Heart left ventricle (tissue), 13 donors: ENCODE measurements at regions not wholly inside any gene's neighbourhood (a gene's known extent, or its start where the extent isn't known, plus 50 kb on each side); places are given as distances from the start of the nearest gene placed in this dataset.

Experiments
- POLR2A ChIP-seq, 2 donors: fragments of 450-650 bp; IDR thresholded peaks; one replicate each; pipeline ENCODE4 v1.6.1; 2017; ENCODE audit warnings: antibody characterized with exemption in 2 of 2, mild to moderate bottlenecking in 2 of 2, moderate library complexity in 2 of 2
- TF ChIP-seq, protein P1 (sequence below), 12 donors: fragments of 200-600 bp; sonication (generic) in 4 of 12; IDR thresholded peaks; one replicate each; pipeline versions ENCODE4 v1.5.0 to v1.8.0; 2018 to 2022; ENCODE audit warnings: antibody characterized with exemption in 12 of 12, mild to moderate bottlenecking in 5 of 12
- donor health status: ischemic (EF 13 %, LVEDD 7.1; RV severe dilation, severe dysfunction).
- donor health status: DM: no; HTN: yes; CAD: no.
- donor health status: DM: no; HTN: no; CAD: no.
- donor health status: ischemic (EF 25% LVEDD 6.9; RV normal size, moderate dysfunction).
- donor health status: ischemic (EF 25% LVEDD 5.7; RV mildly dilated, moderate dysfunction).
- donor health status: ischemic (EF 35%, LVEDD 5.7; RV mildly dilated, moderate dysfunction).
- donor health status: nonischemic (EF 11% LVEDD 7.7; RV severe dilation, severe dysfunction).
- donor health status: DM: yes; HTN: yes; CAD: no.
- donor health status: PGD.
- donor health status: ischemic (EF 29% LVEDD 5.4; RV normal size, mild dysfunction).
- donor health status: nonischemic (EF 23%, LVEDD 6.1; RV moderate dilation, normal function).

DNA sequence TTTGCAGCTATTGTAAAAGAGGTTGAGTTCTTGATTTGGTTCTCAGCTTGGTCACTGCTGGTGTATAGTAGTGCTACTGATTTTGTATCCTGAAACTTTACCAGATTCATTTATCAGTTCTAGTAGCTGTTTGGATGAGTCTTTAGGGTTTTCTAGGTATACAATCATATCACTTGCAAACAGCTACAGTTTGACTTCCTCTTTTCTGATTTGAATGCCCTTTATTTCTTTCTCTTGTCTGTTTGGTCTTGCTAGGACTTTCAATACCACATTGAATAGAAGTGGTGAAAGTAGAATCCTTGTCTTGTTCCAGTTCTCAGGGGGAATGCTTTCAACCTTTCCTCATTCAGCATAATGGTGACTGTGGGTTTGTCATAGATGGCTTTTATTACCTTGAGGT, 210.5 kb upstream of the DPP10 start:
- TF ChIP-seq POLR2A (IDR thresholded peaks at IDR 0.05): no peak
- TF ChIP-seq, protein P1, sequence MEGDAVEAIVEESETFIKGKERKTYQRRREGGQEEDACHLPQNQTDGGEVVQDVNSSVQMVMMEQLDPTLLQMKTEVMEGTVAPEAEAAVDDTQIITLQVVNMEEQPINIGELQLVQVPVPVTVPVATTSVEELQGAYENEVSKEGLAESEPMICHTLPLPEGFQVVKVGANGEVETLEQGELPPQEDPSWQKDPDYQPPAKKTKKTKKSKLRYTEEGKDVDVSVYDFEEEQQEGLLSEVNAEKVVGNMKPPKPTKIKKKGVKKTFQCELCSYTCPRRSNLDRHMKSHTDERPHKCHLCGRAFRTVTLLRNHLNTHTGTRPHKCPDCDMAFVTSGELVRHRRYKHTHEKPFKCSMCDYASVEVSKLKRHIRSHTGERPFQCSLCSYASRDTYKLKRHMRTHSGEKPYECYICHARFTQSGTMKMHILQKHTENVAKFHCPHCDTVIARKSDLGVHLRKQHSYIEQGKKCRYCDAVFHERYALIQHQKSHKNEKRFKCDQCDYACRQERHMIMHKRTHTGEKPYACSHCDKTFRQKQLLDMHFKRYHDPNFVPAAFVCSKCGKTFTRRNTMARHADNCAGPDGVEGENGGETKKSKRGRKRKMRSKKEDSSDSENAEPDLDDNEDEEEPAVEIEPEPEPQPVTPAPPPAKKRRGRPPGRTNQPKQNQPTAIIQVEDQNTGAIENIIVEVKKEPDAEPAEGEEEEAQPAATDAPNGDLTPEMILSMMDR (IDR thresholded peaks at IDR 0.05): no peak
